ENCODE measurements at regions not wholly inside any gene's neighbourhood (a gene's known extent, or its start where the extent isn't known, plus 50 kb on each side); places are given as distances from the start of the nearest gene placed in this dataset.

DNA sequence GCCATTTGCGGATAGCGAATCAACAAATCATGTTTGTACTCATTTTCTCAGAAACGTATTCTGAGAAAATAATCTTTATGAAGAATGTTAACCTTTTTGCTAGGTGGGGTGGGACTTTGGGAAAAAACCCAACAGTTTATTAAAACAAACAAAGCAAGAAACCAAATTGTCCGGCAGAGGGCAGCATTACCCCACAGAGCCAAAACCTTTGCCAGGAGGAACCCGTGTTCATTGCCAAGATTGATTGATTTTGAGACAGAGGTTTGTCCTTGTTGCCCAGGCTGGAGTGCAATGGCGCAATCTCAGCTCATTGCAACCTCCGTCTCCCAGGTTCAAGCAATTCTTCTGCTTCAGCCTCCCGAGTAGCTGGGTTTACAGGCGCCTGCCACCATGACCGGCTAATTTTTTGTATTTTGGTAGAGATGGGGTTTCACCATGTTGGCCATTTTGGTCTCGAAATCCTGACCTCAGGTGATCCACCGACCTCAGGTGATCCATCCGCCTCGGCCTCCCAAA lies 70.8 kb upstream of the RHOU start:
- POLR2A ChIA-PET, result no interaction called here
- Histone ChIP-seq H2AFZ (ENCODE audit: low read depth, low read length) (no peak overlapping the region), H3K4me3 (replicated peaks in 1 of 3; ENCODE audit: insufficient read depth in 1 of 3, low read depth in 1 of 3, low read length in 3 of 3) (no peak overlapping the region), H3K9me1 (replicated peaks; ENCODE audit: control insufficient read depth, extremely low read depth, insufficient read depth, low read length) (no peaks in the 10 kb centered on the region), H3K27me3 (ENCODE audit: control insufficient read depth in 2 of 2, insufficient read depth in 2 of 2, low read length in 2 of 2) (no peaks in the 10 kb centered on the region), H3K27ac (ENCODE audit: insufficient read depth, low read depth, low read length) (no peak overlapping the region), H4K20me1 (replicated peaks; ENCODE audit: control insufficient read depth, extremely low read depth, insufficient read depth, low read length) (no peaks in the 10 kb centered on the region), H3K4me2 (ENCODE audit: insufficient read depth, low read length) (no peak overlapping the region), H3K9me3 (replicated peaks; ENCODE audit: control insufficient read depth, insufficient read depth, low read length) (no peaks in the 10 kb centered on the region), H3K4me1 (ENCODE audit: control insufficient read depth, extremely low read depth, insufficient read depth, low read length) (no peaks in the 10 kb centered on the region), H3K9ac (replicated peaks; ENCODE audit: extremely low read depth, insufficient read depth, low read length) (no peak overlapping the region), H3K79me2 (ENCODE audit: control insufficient read depth, insufficient read depth, low read length) (no peaks in the 10 kb centered on the region), H3K36me3 (ENCODE audit: control insufficient read depth in 2 of 2, extremely low read depth in 1 of 2, insufficient read depth in 2 of 2, low read length in 2 of 2) (no peaks in the 10 kb centered on the region)
- dilution Hi-C loops (cut with MboI; ENCODE audit: extremely low pct_ligation_motif_present, low sequenced_read_pairs) (no loop called here), intact Hi-C loops (cut with micrococcal nuclease) (loop anchor here (1.0 to 10.0 kb wide), 3 partner anchors 492 to 850 kb away; no protein-coding TSS in a partner anchor)
- CTCF ChIA-PET, result interaction anchor here (0.6 to 7.5 kb wide), 13 partner anchors 9 to 844 kb away, joined by 3 to 123 read pairs (median 3); partner anchors contain the start of gene NUP133
- no TSS peak for BruUV-seq (replicated peaks)
- TF ChIP-seq, protein P1, sequence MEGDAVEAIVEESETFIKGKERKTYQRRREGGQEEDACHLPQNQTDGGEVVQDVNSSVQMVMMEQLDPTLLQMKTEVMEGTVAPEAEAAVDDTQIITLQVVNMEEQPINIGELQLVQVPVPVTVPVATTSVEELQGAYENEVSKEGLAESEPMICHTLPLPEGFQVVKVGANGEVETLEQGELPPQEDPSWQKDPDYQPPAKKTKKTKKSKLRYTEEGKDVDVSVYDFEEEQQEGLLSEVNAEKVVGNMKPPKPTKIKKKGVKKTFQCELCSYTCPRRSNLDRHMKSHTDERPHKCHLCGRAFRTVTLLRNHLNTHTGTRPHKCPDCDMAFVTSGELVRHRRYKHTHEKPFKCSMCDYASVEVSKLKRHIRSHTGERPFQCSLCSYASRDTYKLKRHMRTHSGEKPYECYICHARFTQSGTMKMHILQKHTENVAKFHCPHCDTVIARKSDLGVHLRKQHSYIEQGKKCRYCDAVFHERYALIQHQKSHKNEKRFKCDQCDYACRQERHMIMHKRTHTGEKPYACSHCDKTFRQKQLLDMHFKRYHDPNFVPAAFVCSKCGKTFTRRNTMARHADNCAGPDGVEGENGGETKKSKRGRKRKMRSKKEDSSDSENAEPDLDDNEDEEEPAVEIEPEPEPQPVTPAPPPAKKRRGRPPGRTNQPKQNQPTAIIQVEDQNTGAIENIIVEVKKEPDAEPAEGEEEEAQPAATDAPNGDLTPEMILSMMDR (IDR thresholded peaks at IDR 0.05; ENCODE audit: extremely low read depth in 1 of 2, insufficient read depth in 1 of 2, low read depth in 1 of 2, low read length in 2 of 2), result peak; percentile 60 to 66
- no peak for TF ChIP-seq FOS (IDR thresholded peaks at IDR 0.05; ENCODE audit: borderline replicate concordance, insufficient read depth, low read length)
- peak; percentile 61 for DNase-seq (ENCODE audit: low read depth, low spot score)
- FAIRE-seq, result peak; percentile 87

DNA sequence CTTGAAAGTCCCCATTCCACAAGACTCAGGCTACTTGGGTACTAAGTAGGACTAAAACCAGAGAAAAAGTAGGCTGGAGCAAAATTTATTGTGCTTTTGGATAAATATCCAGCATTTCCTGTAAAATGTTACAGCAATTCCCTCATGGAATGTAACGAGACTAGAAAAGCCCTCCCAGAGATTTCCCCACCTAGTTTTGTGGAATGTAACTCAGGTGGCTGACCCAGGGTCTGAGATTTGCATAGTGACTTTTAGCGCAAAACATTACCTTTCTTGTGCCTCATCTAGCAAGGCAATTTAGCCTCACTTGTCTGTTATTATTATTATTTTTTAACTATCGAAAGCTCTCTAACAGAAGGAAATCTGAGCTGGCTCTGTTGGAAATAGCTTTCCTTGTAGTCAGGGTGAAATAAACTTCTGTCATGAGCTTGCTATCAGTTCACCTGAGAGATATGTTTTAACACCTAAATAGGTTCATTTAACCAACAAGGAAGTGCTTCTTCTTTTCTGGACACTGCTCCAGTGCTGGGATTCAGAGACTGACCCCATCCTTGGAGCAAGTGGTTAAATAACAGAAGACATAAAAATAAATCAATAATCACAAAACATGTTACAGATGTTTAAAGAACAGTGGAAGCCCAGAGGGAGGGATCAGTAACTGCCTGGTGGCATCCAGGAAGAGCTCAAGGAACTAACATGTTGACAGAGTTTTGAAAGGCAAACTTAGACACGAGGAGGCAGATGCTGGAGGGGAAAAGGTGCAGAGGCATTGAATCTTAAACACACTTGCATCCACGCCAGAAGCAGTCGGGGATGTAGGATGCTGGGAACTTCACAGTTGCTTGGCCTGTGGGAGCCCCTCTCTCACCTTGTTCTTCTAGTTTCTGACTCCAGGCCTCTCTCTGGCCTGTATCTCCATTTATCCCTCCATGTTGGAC lies 68.3 kb upstream of the RHOU start:
- Histone ChIP-seq H3K9me1 (replicated peaks; ENCODE audit: control insufficient read depth, extremely low read depth, insufficient read depth, low read length) (no peaks in the 10 kb centered on the region), H3K4me2 (ENCODE audit: insufficient read depth, low read length) (no peak overlapping the region), H3K36me3 (ENCODE audit: control insufficient read depth in 2 of 2, extremely low read depth in 1 of 2, insufficient read depth in 2 of 2, low read length in 2 of 2) (no peaks in the 10 kb centered on the region), H3K9ac (replicated peaks; ENCODE audit: extremely low read depth, insufficient read depth, low read length) (no peak overlapping the region), H3K79me2 (ENCODE audit: control insufficient read depth, insufficient read depth, low read length) (no peaks in the 10 kb centered on the region), H4K20me1 (replicated peaks; ENCODE audit: control insufficient read depth, extremely low read depth, insufficient read depth, low read length) (no peaks in the 10 kb centered on the region), H2AFZ (ENCODE audit: low read depth, low read length) (no peak overlapping the region), H3K4me3 (replicated peaks in 1 of 3; ENCODE audit: insufficient read depth in 1 of 3, low read depth in 1 of 3, low read length in 3 of 3) (no peak overlapping the region), H3K27ac (ENCODE audit: insufficient read depth, low read depth, low read length) (no peak overlapping the region), H3K4me1 (ENCODE audit: control insufficient read depth, extremely low read depth, insufficient read depth, low read length) (no peaks in the 10 kb centered on the region), H3K27me3 (ENCODE audit: control insufficient read depth in 2 of 2, insufficient read depth in 2 of 2, low read length in 2 of 2) (no peaks in the 10 kb centered on the region), H3K9me3 (replicated peaks; ENCODE audit: control insufficient read depth, insufficient read depth, low read length) (no peaks in the 10 kb centered on the region)
- intact Hi-C loops (cut with micrococcal nuclease), result loop anchor here (2.0 to 10.0 kb wide), 2 partner anchors 816 to 848 kb away; no protein-coding TSS in a partner anchor
- no peak for DNase-seq (ENCODE audit: low read depth, low spot score)
- dilution Hi-C loops (cut with MboI; ENCODE audit: extremely low pct_ligation_motif_present, low sequenced_read_pairs), result no loop called here
- FAIRE-seq, result no peak
- ChIA-PET POLR2A (no interaction called here), CTCF (interaction anchor here (0.7 to 7.5 kb wide), 4 partner anchors 23 to 815 kb away, joined by 3 to 123 read pairs (median 4); no protein-coding TSS in a partner anchor)
- no peak for TF ChIP-seq MYC (IDR thresholded peaks at IDR 0.05; ENCODE audit: low read depth, low read length)
- TF ChIP-seq, protein P2, sequence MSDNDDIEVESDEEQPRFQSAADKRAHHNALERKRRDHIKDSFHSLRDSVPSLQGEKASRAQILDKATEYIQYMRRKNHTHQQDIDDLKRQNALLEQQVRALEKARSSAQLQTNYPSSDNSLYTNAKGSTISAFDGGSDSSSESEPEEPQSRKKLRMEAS (IDR thresholded peaks at IDR 0.05; ENCODE audit: insufficient read depth, insufficient read length), result no peak
- no peak for TF ChIP-seq JUN (IDR thresholded peaks at IDR 0.05; ENCODE audit: borderline replicate concordance, insufficient read depth, insufficient read length, low read depth)
- TF ChIP-seq, protein P1 (IDR thresholded peaks at IDR 0.05; ENCODE audit: extremely low read depth in 1 of 2, insufficient read depth in 1 of 2, low read depth in 1 of 2, low read length in 2 of 2), result no peak
- TF ChIP-seq GATA2 (IDR thresholded peaks at IDR 0.05; ENCODE audit: insufficient read depth, insufficient read length, low read depth, low read length), result no peak
- no peak for TF ChIP-seq EZH2 (IDR thresholded peaks at IDR 0.05; ENCODE audit: borderline replicate concordance, low read depth, low read length, severe bottlenecking)
- BruUV-seq (replicated peaks), result no TSS peak
